H9 (cell line): ENCODE measurements at regions not wholly inside any gene's neighbourhood (a gene's known extent, or its start where the extent isn't known, plus 50 kb on each side); places are given as distances from the start of the nearest gene placed in this dataset.

ENCODE experiments used
- DNase-seq: peaks from one replicate; pipeline ENCODE4 v3.0.0-alpha.2; 2017
- H2AFZ ChIP-seq: one replicate; pipeline ENCODE4 v1.6.1; 2013; ENCODE audit warnings: mild to moderate bottlenecking, low read length, control low read depth, moderate library complexity
- H2AK5ac ChIP-seq: 2 replicates; pipeline ENCODE4 v1.6.1; 2013; ENCODE audit warnings: low read length, control low read depth, mixed read lengths; ENCODE audit not compliant: insufficient read length
- H2BK120ac ChIP-seq: one replicate; pipeline ENCODE4 v1.6.1; 2013; ENCODE audit warnings: low read depth, mild to moderate bottlenecking, low read length, control low read depth, inconsistent platforms; ENCODE audit not compliant: poor library complexity, severe bottlenecking
- H2BK12ac ChIP-seq: 2 replicates; pipeline ENCODE4 v1.6.1; 2013; ENCODE audit warnings: low read length, control low read depth, mixed read lengths, low read depth; ENCODE audit not compliant: insufficient read length
- H2BK15ac ChIP-seq: 2 replicates; pipeline ENCODE4 v1.6.1; 2013; ENCODE audit warnings: low read depth, low read length, control low read depth
- H2BK20ac ChIP-seq: one replicate; pipeline ENCODE4 v1.6.1; 2013; ENCODE audit warnings: low read depth, mild to moderate bottlenecking, low read length, control low read depth, inconsistent platforms; ENCODE audit not compliant: poor library complexity, severe bottlenecking
- H2BK5ac ChIP-seq: 2 replicates; pipeline ENCODE4 v1.6.1; 2013; ENCODE audit warnings: low read length, control low read depth, mixed read lengths; ENCODE audit not compliant: insufficient read length
- H3K14ac ChIP-seq: 2 replicates; pipeline ENCODE4 v1.6.1; 2013; ENCODE audit warnings: low read length, control low read depth; ENCODE audit not compliant: insufficient read depth
- H3K18ac ChIP-seq: 2 replicates; pipeline ENCODE4 v1.6.1; 2013; ENCODE audit warnings: low read depth, mild to moderate bottlenecking, mixed read lengths, low read length, control low read depth; ENCODE audit not compliant: insufficient read length
- H3K23ac ChIP-seq: 2 replicates; pipeline ENCODE4 v1.6.1; 2013; ENCODE audit warnings: low read length, control low read depth, mixed read lengths, low read depth; ENCODE audit not compliant: insufficient read length
- H3K23me2 ChIP-seq: 2 replicates; pipeline ENCODE4 v1.6.1; 2013; ENCODE audit warnings: low read depth, mild to moderate bottlenecking, mixed read lengths, low read length, control low read depth; ENCODE audit not compliant: insufficient read length, poor library complexity, severe bottlenecking
- H3K27ac ChIP-seq: 2 replicates; pipeline ENCODE4 v1.5.1; 2013; ENCODE audit warnings: low read length, control low read depth, mixed read lengths, low read depth; ENCODE audit not compliant: insufficient read length
- H3K27me3 ChIP-seq: 2 replicates; pipeline ENCODE4 v1.6.1; 2013; ENCODE audit warnings: low read length, control low read depth, inconsistent platforms; ENCODE audit not compliant: insufficient read depth
- H3K4ac ChIP-seq: 2 replicates; pipeline ENCODE4 v1.6.1; 2013; ENCODE audit warnings: low read depth, mild to moderate bottlenecking, control low read depth, inconsistent platforms, low read length, moderate library complexity
- H3K4me1 ChIP-seq: 2 replicates; pipeline ENCODE4 v1.6.1; 2013; ENCODE audit warnings: low read length, control low read depth, inconsistent platforms; ENCODE audit not compliant: insufficient read depth
- H3K4me2 ChIP-seq: 2 replicates; pipeline ENCODE4 v1.6.1; 2013; ENCODE audit warnings: low read length, control low read depth, mixed read lengths; ENCODE audit not compliant: insufficient read length, insufficient read depth
- H3K56ac ChIP-seq: 2 replicates; pipeline ENCODE4 v1.6.1; 2013; ENCODE audit warnings: low read depth, mild to moderate bottlenecking, mixed read lengths, low read length, control low read depth; ENCODE audit not compliant: insufficient read length
- H3K79me1 ChIP-seq: 2 replicates; pipeline ENCODE4 v1.6.1; 2013; ENCODE audit warnings: low read depth, mild to moderate bottlenecking, moderate library complexity, low read length, control low read depth, inconsistent platforms; ENCODE audit not compliant: insufficient read depth, poor library complexity, severe bottlenecking
- H3K79me2 ChIP-seq: 2 replicates; pipeline ENCODE4 v1.6.1; 2013; ENCODE audit warnings: low read length, control low read depth, inconsistent platforms; ENCODE audit not compliant: insufficient read depth
- H3K9ac ChIP-seq: 2 replicates; pipeline ENCODE4 v1.6.1; 2013; ENCODE audit warnings: low read length, control low read depth, mixed read lengths; ENCODE audit not compliant: insufficient read length; ENCODE audit errors: extremely low read depth
- H3K9me3 ChIP-seq: one replicate; pipeline ENCODE4 v1.6.1; 2013; ENCODE audit warnings: low read depth, low read length, inconsistent platforms; ENCODE audit not compliant: control insufficient read depth
- H3T11ph ChIP-seq: one replicate; pipeline ENCODE4 v1.6.1; 2013; ENCODE audit warnings: mild to moderate bottlenecking, low read length, control low read depth, inconsistent platforms
- H4K20me1 ChIP-seq: one replicate; pipeline ENCODE4 v1.6.1; 2013; ENCODE audit not compliant: control insufficient read depth, insufficient read length, insufficient read depth
- H4K5ac ChIP-seq: 2 replicates; pipeline ENCODE4 v1.6.1; 2013; ENCODE audit warnings: low read depth, mild to moderate bottlenecking, mixed read lengths, low read length, control low read depth; ENCODE audit not compliant: insufficient read length
- H4K8ac ChIP-seq: replicated peaks from 2 replicates; pipeline ENCODE4 v1.6.1; 2013; ENCODE audit warnings: low read length, control low read depth, mixed read lengths, low read depth; ENCODE audit not compliant: insufficient read length
- H4K91ac ChIP-seq: 2 replicates; pipeline ENCODE4 v1.6.1; 2013; ENCODE audit warnings: low read depth, mild to moderate bottlenecking, moderate library complexity, mixed read lengths, low read length, control low read depth; ENCODE audit not compliant: insufficient read length
- H3K27ac Mint-ChIP-seq, 3 experiments: 2 replicates in 2 of 3; 3 replicates in 1 of 3; pipeline ENCODE4 v1.8.0; 2020 to 2021; ENCODE audit warnings: mixed read lengths in 3 of 3, mild to moderate bottlenecking in 1 of 3, moderate library complexity in 1 of 3
- H3K27me3 Mint-ChIP-seq: 2 replicates; pipeline ENCODE4 v1.8.0; 2021; ENCODE audit warnings: low read depth, mild to moderate bottlenecking, moderate library complexity, mixed read lengths
- H3K36me3 Mint-ChIP-seq, 3 experiments: 2 replicates in 2 of 3; 3 replicates in 1 of 3; pipeline ENCODE4 v1.8.0; 2020 to 2021; ENCODE audit warnings: low read depth in 3 of 3, mixed read lengths in 3 of 3; ENCODE audit not compliant: insufficient read depth in 1 of 3
- H3K4me1 Mint-ChIP-seq, 2 experiments: 2 replicates each; pipeline ENCODE4 v1.8.0; 2020; ENCODE audit warnings: mixed read lengths in 2 of 2
- H3K4me3 Mint-ChIP-seq, 2 experiments: 2 replicates in 1 of 2; 3 replicates in 1 of 2; pipeline ENCODE4 v1.8.0; 2020 to 2021; ENCODE audit warnings: mild to moderate bottlenecking in 2 of 2, mixed read lengths in 2 of 2, moderate library complexity in 1 of 2
- H3K9me3 Mint-ChIP-seq, 2 experiments: 2 replicates in 1 of 2; 3 replicates in 1 of 2; pipeline ENCODE4 v1.8.0; 2020; ENCODE audit warnings: mild to moderate bottlenecking in 2 of 2, mixed read lengths in 2 of 2, moderate library complexity in 1 of 2
- CTCF ChIP-seq: fragments of 200-600 bp; sonication (generic); conservative IDR thresholded peaks from 3 replicates; pipeline ENCODE4 v1.8.0; 2021; ENCODE audit warnings: antibody characterized with exemption, mild to moderate bottlenecking
- WGBS: extraction: QIAGEN DNeasy Blood & Tissue Kit; methylation state at CpG from one replicate; pipeline ENCODE4 v1.1.7; 2013; ENCODE audit warnings: missing lambda C conversion rate, low lambda C conversion rate, mixed read lengths; ENCODE audit not compliant: insufficient read length; ENCODE audit errors: extremely low coverage; 5-methylcytosine and 5-hydroxymethylcytosine counted together

DNA sequence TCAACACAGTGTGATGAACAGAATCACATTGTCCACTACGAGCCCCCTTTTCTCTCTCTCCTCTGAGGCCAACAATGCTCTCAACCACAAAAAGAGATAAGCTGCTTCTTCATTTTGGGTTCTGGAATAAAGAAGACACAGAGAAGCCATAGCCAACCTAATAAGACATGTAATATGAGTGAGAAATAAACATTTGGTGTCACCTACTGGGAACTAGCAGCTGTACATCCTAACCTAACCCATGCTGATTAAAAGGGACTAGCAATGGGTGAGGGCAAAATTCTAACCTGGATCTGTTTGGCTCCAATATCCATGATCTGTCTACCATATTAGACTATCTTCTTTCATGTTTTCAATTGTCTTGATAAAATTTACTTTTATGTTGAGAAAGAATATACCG is 369.1 kb upstream of the MARCKS start:
- H2BK20ac ChIP-seq: no peak overlapping the region

More for the DNA sequence above, 369.1 kb upstream of the MARCKS start:
- no peak overlapping the region for H2BK15ac ChIP-seq
- no peak overlapping the region for H3K4ac ChIP-seq
- H3K27ac ChIP-seq: no peak overlapping the region
- H3K9ac ChIP-seq: no peak overlapping the region
- H3K4me2 ChIP-seq: no peak overlapping the region
- no peak overlapping the region for H3T11ph ChIP-seq
- H3K36me3 Mint-ChIP-seq: no peaks in the 10 kb centered on the region
- no peaks in the 10 kb centered on the region for H3K4me1 Mint-ChIP-seq
- H3K9me3 Mint-ChIP-seq: no peaks in the 10 kb centered on the region
- H3K27ac Mint-ChIP-seq: no peak overlapping the region
- H2BK5ac ChIP-seq: no peak overlapping the region
- no peaks in the 10 kb centered on the region for H3K23me2 ChIP-seq
- H3K9me3 ChIP-seq: no peaks in the 10 kb centered on the region
- H2BK120ac ChIP-seq: no peak overlapping the region
- H3K14ac ChIP-seq: no peak overlapping the region
- H3K18ac ChIP-seq: no peak overlapping the region
- H4K20me1 ChIP-seq: no peaks in the 10 kb centered on the region
- H3K27me3 Mint-ChIP-seq: no peaks in the 10 kb centered on the region; the same call in none of the 2 replicates
- no peak overlapping the region for H3K23ac ChIP-seq
- no peak for DNase-seq
- no peaks in the 10 kb centered on the region for H3K4me1 ChIP-seq
- WGBS: no CpG with 5 or more reads among the region's 2 CpGs
- no peak for TF ChIP-seq CTCF
- H2BK12ac ChIP-seq: no peak overlapping the region
- H2AFZ ChIP-seq: no peak overlapping the region
- no peak overlapping the region for H4K5ac ChIP-seq
- H3K79me2 ChIP-seq: no peaks in the 10 kb centered on the region
- H3K4me3 Mint-ChIP-seq: no peak overlapping the region
- no peak overlapping the region for H4K8ac ChIP-seq
- no peak overlapping the region for H4K91ac ChIP-seq
- no peaks in the 10 kb centered on the region for H3K27me3 ChIP-seq
- no peak overlapping the region for H3K56ac ChIP-seq
- no peak overlapping the region for H2AK5ac ChIP-seq
- no peaks in the 10 kb centered on the region for H3K79me1 ChIP-seq
